Trophoblast cell (in vitro differentiated cells and primary cell): ENCODE measurements at regions not wholly inside any gene's neighbourhood (a gene's known extent, or its start where the extent isn't known, plus 50 kb on each side); places are given as distances from the start of the nearest gene placed in this dataset.

Experiments
- DNase-seq, 2 donors: peaks; one replicate each; pipeline ENCODE4 v3.0.0-alpha.2; 2016
- H2AFZ ChIP-seq: 2 replicates; pipeline ENCODE4 v1.6.1; 2013; ENCODE audit warnings: low read length, moderate library complexity, mild to moderate bottlenecking; ENCODE audit not compliant: insufficient read depth, poor library complexity
- H2AK5ac ChIP-seq: 2 replicates; pipeline ENCODE4 v1.6.1; 2013; ENCODE audit warnings: mild to moderate bottlenecking, low read length
- H2BK120ac ChIP-seq: 2 replicates; pipeline ENCODE4 v1.6.1; 2013; ENCODE audit warnings: low read length, mild to moderate bottlenecking, moderate library complexity; ENCODE audit not compliant: insufficient read depth, poor library complexity
- H2BK12ac ChIP-seq: 2 replicates; pipeline ENCODE4 v1.6.1; 2013; ENCODE audit warnings: mild to moderate bottlenecking, low read length, moderate library complexity
- H2BK5ac ChIP-seq: 2 replicates; pipeline ENCODE4 v1.6.1; 2013; ENCODE audit warnings: low read length, low read depth, moderate library complexity, mild to moderate bottlenecking; ENCODE audit not compliant: poor library complexity
- H3K14ac ChIP-seq: 2 replicates; pipeline ENCODE4 v1.6.1; 2013; ENCODE audit warnings: mild to moderate bottlenecking, low read length
- H3K18ac ChIP-seq: 2 replicates; pipeline ENCODE4 v1.6.1; 2013; ENCODE audit warnings: mild to moderate bottlenecking, low read length
- H3K23ac ChIP-seq: 2 replicates; pipeline ENCODE4 v1.6.1; 2013; ENCODE audit warnings: low read length
- H3K27ac ChIP-seq: 2 replicates; pipeline ENCODE4 v1.5.1; 2013; ENCODE audit warnings: low read depth, mild to moderate bottlenecking, inconsistent platforms, low read length, moderate library complexity
- H3K27me3 ChIP-seq: 2 replicates; pipeline ENCODE4 v1.6.1; 2013; ENCODE audit warnings: inconsistent platforms, mild to moderate bottlenecking, low read length, moderate library complexity; ENCODE audit not compliant: insufficient read depth
- H3K36me3 ChIP-seq, 2 experiments: 1 replicate in 1 of 2; 2 replicates in 1 of 2; pipeline ENCODE4 v1.6.1; 2013; ENCODE audit warnings: low read length in 2 of 2, mild to moderate bottlenecking in 2 of 2, moderate library complexity in 1 of 2; ENCODE audit not compliant: insufficient read depth in 2 of 2, control insufficient read depth in 1 of 2
- H3K4ac ChIP-seq: 2 replicates; pipeline ENCODE4 v1.6.1; 2013; ENCODE audit warnings: low read depth, mild to moderate bottlenecking, low read length, moderate library complexity
- H3K4me1 ChIP-seq, 2 experiments: 1 replicate in 1 of 2; 2 replicates in 1 of 2; pipeline ENCODE4 v1.6.1; 2013; ENCODE audit warnings: low read length in 2 of 2, mild to moderate bottlenecking in 2 of 2, moderate library complexity in 1 of 2; ENCODE audit not compliant: insufficient read depth in 2 of 2, control insufficient read depth in 1 of 2
- H3K4me2 ChIP-seq: 2 replicates; pipeline ENCODE4 v1.6.1; 2013; ENCODE audit warnings: inconsistent platforms, mild to moderate bottlenecking, low read length, moderate library complexity
- H3K4me3 ChIP-seq: 2 replicates; pipeline ENCODE4 v1.5.1; 2013; ENCODE audit warnings: mild to moderate bottlenecking, low read depth, low read length, inconsistent platforms
- H3K79me1 ChIP-seq: one replicate; pipeline ENCODE4 v1.6.1; 2013; ENCODE audit warnings: low read length
- H3K79me2 ChIP-seq: 2 replicates; pipeline ENCODE4 v1.6.1; 2013; ENCODE audit warnings: low read length, mild to moderate bottlenecking; ENCODE audit not compliant: control insufficient read depth, insufficient read depth, poor library complexity
- H3K9ac ChIP-seq: 2 replicates; pipeline ENCODE4 v1.6.1; 2013; ENCODE audit warnings: mild to moderate bottlenecking, low read length
- H3K9me3 ChIP-seq: 2 replicates; pipeline ENCODE4 v1.6.1; 2013; ENCODE audit warnings: low read depth, mild to moderate bottlenecking, control low read depth, inconsistent platforms, low read length; ENCODE audit not compliant: insufficient read depth
- H4K12ac ChIP-seq: 2 replicates; pipeline ENCODE4 v1.6.1; 2013; ENCODE audit warnings: low read depth, mild to moderate bottlenecking, low read length, moderate library complexity
- H4K8ac ChIP-seq: 2 replicates; pipeline ENCODE4 v1.6.1; 2013; ENCODE audit warnings: low read depth, mild to moderate bottlenecking, low read length, moderate library complexity
- H4K91ac ChIP-seq: one replicate; pipeline ENCODE4 v1.6.1; 2013; ENCODE audit warnings: low read depth, mild to moderate bottlenecking, low read length, moderate library complexity
- WGBS: extraction: QIAGEN DNeasy Blood & Tissue Kit; methylation state at CpG from one replicate; pipeline ENCODE4 v1.1.7; 2013; ENCODE audit warnings: missing lambda C conversion rate; ENCODE audit not compliant: insufficient read length, insufficient coverage; ENCODE audit errors: extremely low coverage; 5-methylcytosine and 5-hydroxymethylcytosine counted together

DNA sequence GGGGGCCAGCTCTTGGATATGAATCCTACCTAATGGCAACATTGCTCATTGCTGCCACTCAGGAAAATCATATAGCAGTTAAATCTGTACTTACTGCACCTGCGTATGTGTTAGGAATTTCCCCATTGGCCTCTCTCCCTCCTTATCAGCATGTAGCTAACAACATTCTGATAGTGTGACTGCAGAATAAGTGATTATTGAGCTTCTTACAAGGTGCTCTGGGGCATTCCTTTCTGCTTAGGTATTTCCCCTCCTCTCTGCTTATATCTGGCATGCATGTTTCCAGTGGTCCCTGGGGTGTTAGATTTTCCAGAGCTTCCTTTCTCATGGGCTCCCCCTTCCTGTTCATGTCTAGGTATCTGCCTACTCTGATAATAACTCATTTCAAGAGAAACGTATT is 414.1 kb upstream of the SLITRK1 start:
- Histone ChIP-seq H3K9ac (no peak overlapping the region), H2BK120ac (no peak overlapping the region), H3K23ac (no peak overlapping the region), H3K4me2 (no peak overlapping the region), H4K12ac (no peak overlapping the region), H4K8ac (no peak overlapping the region), H3K18ac (no peak overlapping the region), H4K91ac (no peak overlapping the region), H2AK5ac (no peak overlapping the region), H3K14ac (no peak overlapping the region), H3K4ac (no peak overlapping the region), H3K4me3 (no peak overlapping the region), H3K27ac (no peak overlapping the region), H2BK12ac (no peak overlapping the region), H3K9me3 (no peaks in the 10 kb centered on the region), H2BK5ac (no peak overlapping the region), H3K36me3 (no peaks in the 10 kb centered on the region), H3K27me3 (no peaks in the 10 kb centered on the region), H2AFZ (no peak overlapping the region), H3K79me2 (no peaks in the 10 kb centered on the region), H3K79me1 (no peaks in the 10 kb centered on the region), H3K4me1 (no peaks in the 10 kb centered on the region)
- no CpG with 5 or more reads among the region's 2 CpGs for WGBS
- DNase-seq = no peak

DNA sequence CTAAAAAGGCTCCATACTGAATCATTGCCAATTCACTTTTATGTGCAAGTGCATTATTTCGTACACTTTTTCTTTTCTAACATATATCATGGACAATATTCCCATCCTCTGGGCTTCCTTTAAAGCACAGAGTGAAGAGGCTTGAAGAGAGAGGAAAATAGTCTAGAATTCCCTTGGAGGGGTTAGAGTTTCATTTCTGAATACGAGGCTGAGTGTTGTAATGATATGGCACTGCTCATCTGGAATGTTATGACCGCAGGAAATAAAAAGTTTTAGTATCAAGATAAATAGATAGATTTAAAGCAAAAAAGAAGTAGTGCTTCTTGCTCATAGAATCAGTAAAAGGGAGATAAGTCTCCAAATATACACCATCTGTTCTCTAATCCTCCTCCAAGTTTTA is 412.3 kb upstream of the SLITRK1 start:
- Histone ChIP-seq H3K79me1 (no peaks in the 10 kb centered on the region), H3K9me3 (no peaks in the 10 kb centered on the region), H3K4me1 (no peaks in the 10 kb centered on the region), H3K23ac (no peak overlapping the region), H3K36me3 (no peaks in the 10 kb centered on the region), H3K4me2 (no peak overlapping the region), H2BK120ac (no peak overlapping the region), H4K12ac (no peak overlapping the region), H2AFZ (no peak overlapping the region), H3K4ac (no peak overlapping the region), H3K27ac (no peak overlapping the region), H2BK5ac (no peak overlapping the region), H3K18ac (no peak overlapping the region), H3K9ac (no peak overlapping the region), H4K8ac (no peak overlapping the region), H2AK5ac (no peak overlapping the region), H3K79me2 (no peaks in the 10 kb centered on the region), H3K4me3 (no peak overlapping the region), H4K91ac (no peak overlapping the region), H3K14ac (no peak overlapping the region), H3K27me3 (no peaks in the 10 kb centered on the region), H2BK12ac (no peak overlapping the region)
- no CpG with 5 or more reads among the region's 3 CpGs for WGBS
- no peak for DNase-seq

DNA sequence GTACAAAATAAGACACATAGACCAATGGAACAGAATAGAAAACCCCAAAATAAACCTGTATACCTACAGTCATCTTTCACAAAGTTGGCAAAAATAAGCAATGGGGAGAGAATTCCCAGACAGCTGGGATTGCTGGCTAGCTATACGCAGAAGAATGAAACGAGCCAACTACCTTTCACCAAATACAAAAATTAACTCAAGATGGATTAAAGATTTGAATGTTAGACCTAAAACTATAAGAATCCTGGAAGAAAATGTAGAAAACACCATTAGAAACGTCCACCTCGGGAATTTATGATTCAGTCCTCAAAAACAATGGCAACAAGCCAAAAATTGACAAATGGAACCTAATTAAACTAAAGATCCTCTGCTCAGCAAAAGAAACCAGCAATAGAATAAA is 408.1 kb upstream of the SLITRK1 start:
- Histone ChIP-seq H2BK5ac (no peak overlapping the region), H3K79me1 (no peaks in the 10 kb centered on the region), H3K4ac (no peak overlapping the region), H3K27me3 (no peaks in the 10 kb centered on the region), H4K8ac (no peak overlapping the region), H3K23ac (no peak overlapping the region), H3K4me3 (no peak overlapping the region), H4K91ac (no peak overlapping the region), H2BK120ac (no peak overlapping the region), H3K18ac (no peak overlapping the region), H3K4me2 (no peak overlapping the region), H3K27ac (no peak overlapping the region), H3K9me3 (no peaks in the 10 kb centered on the region), H4K12ac (no peak overlapping the region), H3K14ac (no peak overlapping the region), H2BK12ac (no peak overlapping the region), H2AK5ac (no peak overlapping the region), H2AFZ (no peak overlapping the region), H3K4me1 (no peaks in the 10 kb centered on the region), H3K36me3 (no peaks in the 10 kb centered on the region), H3K9ac (no peak overlapping the region), H3K79me2 (no peaks in the 10 kb centered on the region)
- no peak for DNase-seq
- WGBS = no CpG with 5 or more reads among the region's 4 CpGs

DNA sequence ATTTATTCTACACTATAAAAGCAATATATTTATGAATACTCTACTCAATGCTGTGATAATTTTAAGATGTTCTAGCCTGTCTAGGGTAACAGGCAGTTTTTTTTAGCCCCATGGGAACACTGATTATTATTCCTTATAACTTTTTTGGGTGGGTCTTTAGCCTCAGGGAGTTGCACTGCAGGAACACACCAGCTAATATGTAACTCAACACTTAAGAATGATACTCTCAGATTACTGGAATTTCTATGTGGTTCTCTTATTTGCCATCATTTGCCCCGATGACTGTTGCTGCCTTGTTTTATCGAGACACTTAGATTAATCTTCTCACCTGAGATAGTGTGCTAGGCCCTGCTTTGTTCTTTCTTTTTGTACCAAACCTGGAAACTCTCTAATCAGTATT is 396.9 kb upstream of the SLITRK1 start:
- no peak overlapping the region for H4K8ac ChIP-seq
- H3K27ac ChIP-seq = no peak overlapping the region
- DNase-seq = no peak
- no peak overlapping the region for H2AK5ac ChIP-seq
- H2AFZ ChIP-seq = no peak overlapping the region
- H3K79me1 ChIP-seq = no peaks in the 10 kb centered on the region
- no CpG with 5 or more reads among the region's 2 CpGs for WGBS
- no peak overlapping the region for H4K91ac ChIP-seq
- H3K4me1 ChIP-seq = no peaks in the 10 kb centered on the region
- no peak overlapping the region for H2BK5ac ChIP-seq
- no peaks in the 10 kb centered on the region for H3K79me2 ChIP-seq
- H3K18ac ChIP-seq = no peak overlapping the region
- H3K23ac ChIP-seq = no peak overlapping the region
- no peak overlapping the region for H3K4me3 ChIP-seq
- H2BK12ac ChIP-seq = no peak overlapping the region
- no peak overlapping the region for H3K4me2 ChIP-seq
- H3K14ac ChIP-seq = no peak overlapping the region
- H3K4ac ChIP-seq = no peak overlapping the region
- no peaks in the 10 kb centered on the region for H3K36me3 ChIP-seq
- no peak overlapping the region for H2BK120ac ChIP-seq
- no peaks in the 10 kb centered on the region for H3K9me3 ChIP-seq
- no peak overlapping the region for H4K12ac ChIP-seq
- no peaks in the 10 kb centered on the region for H3K27me3 ChIP-seq
- no peak overlapping the region for H3K9ac ChIP-seq
